HG03571 (cell line): ENCODE measurements at regions not wholly inside any gene's neighbourhood (a gene's known extent, or its start where the extent isn't known, plus 50 kb on each side); places are given as distances from the start of the nearest gene placed in this dataset.
A peak's percentile ranks its signal among the peaks of the same experiment; 100 is the strongest.

Experiments
- ATAC-seq: cut with Tn5 transposase; IDR thresholded peaks from one replicate; pipeline ENCODE4 v1.9.1; 2021; ENCODE audit not compliant: unreplicated experiment

- peak; percentile 84 for ATAC-seq
Measured at GRCh38 chr12:98418357-98419075, 96.9 kb upstream of the TMPO start.

- no peak for ATAC-seq
Measured at GRCh38 chr12:98419081-98419794, 96.2 kb upstream of the TMPO start.

- no peak for ATAC-seq
Measured at GRCh38 chr12:98419795-98420404, 95.5 kb upstream of the TMPO start.

- no peak for ATAC-seq
Measured at GRCh38 chr12:98420461-98420860, 94.9 kb upstream of the TMPO start.

- no peak for ATAC-seq
Measured at GRCh38 chr12:98421316-98421715, 94.1 kb upstream of the TMPO start.

GRCh38 chr12:98422359-98422758 is 93.0 kb upstream of the TMPO start:
- ATAC-seq: no peak

GRCh38 chr12:98422812-98423211 is 92.6 kb upstream of the TMPO start:
- ATAC-seq: no peak

GRCh38 chr12:98423963-98424362 is 91.4 kb upstream of the TMPO start:
- no peak for ATAC-seq

- peak; percentile 88 for ATAC-seq
Measured at GRCh38 chr12:98424726-98425401, 90.5 kb upstream of the TMPO start.

GRCh38 chr12:98425859-98426258 is 89.5 kb upstream of the TMPO start:
- no peak for ATAC-seq

GRCh38 chr12:98431089-98431488 is 84.3 kb upstream of the TMPO start:
- no peak for ATAC-seq

GRCh38 chr12:98437166-98437565 is 78.2 kb upstream of the TMPO start:
- no peak for ATAC-seq

GRCh38 chr12:98437806-98438595 is 77.4 kb upstream of the TMPO start:
- ATAC-seq: no peak

GRCh38 chr12:98438656-98439230 is 76.6 kb upstream of the TMPO start:
- no peak for ATAC-seq

- ATAC-seq: no peak
Measured at GRCh38 chr12:98439471-98439951, 75.9 kb upstream of the TMPO start.

- ATAC-seq: no peak
Measured at GRCh38 chr12:98439981-98440581, 75.3 kb upstream of the TMPO start.

- no peak for ATAC-seq
Measured at GRCh38 chr12:98446060-98446459, 69.3 kb upstream of the TMPO start.

- ATAC-seq: no peak
Measured at GRCh38 chr12:98446682-98447081, 68.7 kb upstream of the TMPO start.

- no peak for ATAC-seq
Measured at GRCh38 chr12:98449584-98449983, 65.8 kb upstream of the TMPO start.

- ATAC-seq: no peak
Measured at GRCh38 chr12:98453070-98453469, 62.3 kb upstream of the TMPO start.
